IMR-90 (cell line): ENCODE measurements at regions not wholly inside any gene's neighbourhood (a gene's known extent, or its start where the extent isn't known, plus 50 kb on each side); places are given as distances from the start of the nearest gene placed in this dataset.

ENCODE experiments used
- ATAC-seq: fragments of 200-7000 bp; cut with Tn5 transposase; 2 replicates; pipeline ENCODE4 v1.9.1; 2020; ENCODE audit warnings: low read depth, mild to moderate bottlenecking, moderate library complexity
- BruUV-seq: library from RNA; stranded (reverse); fragments of 400-500 nt; replicated peaks from 2 replicates; lab custom pipeline; 2021; lab: Mats Ljungman, UMichigan
- CTCF ChIA-PET: fragments of 300-600 bp; formaldehyde crosslinking; extraction: SDS; loops from one replicate; lab custom pipeline; 2021; ENCODE audit warnings: antibody characterized with exemption; lab: Yijun Ruan, JAX
- POLR2A ChIA-PET: fragments of 300-600 bp; sonication (Branson Sonifier 250); formaldehyde crosslinking; loops from one replicate; lab custom pipeline; 2022; ENCODE audit warnings: antibody characterized with exemption; ENCODE audit not compliant: unreplicated experiment; lab: Charles Lee
- DNase-seq: peaks from one replicate; pipeline ENCODE4 v3.0.0; 2013
- H2AFZ ChIP-seq: replicated peaks from 2 replicates; pipeline ENCODE3; 2013; ENCODE audit warnings: low read length, mild to moderate bottlenecking; ENCODE audit not compliant: poor library complexity
- H2AK5ac ChIP-seq: 2 replicates; pipeline ENCODE4 v1.6.1; 2013; ENCODE audit warnings: low read depth, low read length, inconsistent platforms
- H2AK9ac ChIP-seq: replicated peaks from 2 replicates; pipeline ENCODE3; 2013; ENCODE audit warnings: mild to moderate bottlenecking, low read depth, low read length, moderate library complexity; ENCODE audit not compliant: poor library complexity
- H2BK120ac ChIP-seq: 2 replicates; pipeline ENCODE4 v1.6.1; 2013; ENCODE audit warnings: low read depth, low read length, inconsistent platforms
- H2BK15ac ChIP-seq: 3 replicates; pipeline ENCODE4 v1.6.1; 2013; ENCODE audit warnings: low read depth, low read length, inconsistent platforms
- H2BK20ac ChIP-seq: 2 replicates; pipeline ENCODE4 v1.6.1; 2013; ENCODE audit warnings: low read depth, mild to moderate bottlenecking, inconsistent platforms, low read length, moderate library complexity
- H2BK5ac ChIP-seq: 2 replicates; pipeline ENCODE4 v1.6.1; 2013; ENCODE audit warnings: mild to moderate bottlenecking, low read depth, low read length, inconsistent platforms; ENCODE audit not compliant: poor library complexity, severe bottlenecking
- H3K14ac ChIP-seq: replicated peaks from 2 replicates; pipeline ENCODE4 v1.6.1; 2013; ENCODE audit warnings: low read depth, low read length, inconsistent platforms
- H3K18ac ChIP-seq: 2 replicates; pipeline ENCODE4 v1.6.1; 2013; ENCODE audit warnings: low read depth, low read length, control low read depth
- H3K23ac ChIP-seq: 2 replicates; pipeline ENCODE4 v1.6.1; 2013; ENCODE audit warnings: low read depth, low read length, inconsistent platforms
- H3K27ac ChIP-seq: 2 replicates; pipeline ENCODE4 v1.5.1; 2013; ENCODE audit warnings: mild to moderate bottlenecking, control low read depth, low read length; ENCODE audit not compliant: insufficient read depth
- H3K27me3 ChIP-seq: 2 replicates; pipeline ENCODE4 v1.6.1; 2013; ENCODE audit warnings: low read length; ENCODE audit not compliant: control insufficient read depth, insufficient read depth
- H3K36me3 ChIP-seq: 2 replicates; pipeline ENCODE4 v1.6.1; 2013; ENCODE audit warnings: low read length, mixed read lengths; ENCODE audit not compliant: control insufficient read depth, insufficient read depth
- H3K4ac ChIP-seq: 2 replicates; pipeline ENCODE4 v1.6.1; 2013; ENCODE audit warnings: low read depth, low read length, inconsistent platforms
- H3K4me1 ChIP-seq: 2 replicates; pipeline ENCODE4 v1.6.1; 2013; ENCODE audit warnings: low read length, mixed read lengths; ENCODE audit not compliant: control insufficient read depth, insufficient read depth
- H3K4me2 ChIP-seq: 2 replicates; pipeline ENCODE4 v1.6.1; 2013; ENCODE audit warnings: low read depth, mild to moderate bottlenecking, control low read depth, low read length, moderate library complexity
- H3K4me3 ChIP-seq: 2 replicates; pipeline ENCODE4 v1.5.1; 2013; ENCODE audit warnings: low read depth, mild to moderate bottlenecking, control low read depth, low read length, moderate library complexity; ENCODE audit not compliant: insufficient read depth
- H3K56ac ChIP-seq: 2 replicates; pipeline ENCODE4 v1.6.1; 2013; ENCODE audit warnings: low read length, inconsistent platforms; ENCODE audit not compliant: insufficient read depth; ENCODE audit errors: extremely low read depth
- H3K79me1 ChIP-seq, 2 experiments: 2 replicates each; pipeline ENCODE4 v1.6.1; 2013; ENCODE audit warnings: low read length in 2 of 2, inconsistent platforms in 1 of 2, low read depth in 1 of 2
- H3K9ac ChIP-seq: 2 replicates; pipeline ENCODE4 v1.6.1; 2013; ENCODE audit warnings: low read depth, low read length, control low read depth
- H3K9me1 ChIP-seq: 2 replicates; pipeline ENCODE4 v1.6.1; 2013; ENCODE audit warnings: low read length, inconsistent platforms; ENCODE audit not compliant: insufficient read depth
- H3K9me3 ChIP-seq: 2 replicates; pipeline ENCODE4 v1.6.1; 2013; ENCODE audit warnings: low read length; ENCODE audit not compliant: control insufficient read depth, insufficient read depth
- H4K20me1 ChIP-seq: 2 replicates; pipeline ENCODE4 v1.6.1; 2013; ENCODE audit warnings: low read length, inconsistent platforms; ENCODE audit not compliant: insufficient read depth
- H4K5ac ChIP-seq: 2 replicates; pipeline ENCODE4 v1.6.1; 2013; ENCODE audit warnings: mild to moderate bottlenecking, low read depth, low read length, control low read depth
- H4K8ac ChIP-seq, 2 experiments: 2 replicates each; pipeline ENCODE4 v1.6.1; 2013; ENCODE audit warnings: low read depth in 2 of 2, low read length in 2 of 2, control low read depth in 1 of 2, inconsistent platforms in 1 of 2
- H4K91ac ChIP-seq: 2 replicates; pipeline ENCODE4 v1.6.1; 2013; ENCODE audit warnings: low read depth, low read length, inconsistent platforms; ENCODE audit not compliant: insufficient read depth
- BHLHE40 ChIP-seq: fragments of 150-350 bp; IDR thresholded peaks from 2 replicates; pipeline ENCODE4 v1.6.1; 2016; ENCODE audit warnings: mild to moderate bottlenecking, low read depth, low read length
- CEBPB ChIP-seq: IDR thresholded peaks from 2 replicates; pipeline ENCODE4 v1.6.1; 2012; ENCODE audit warnings: low read depth, low read length, improper control_type of control experiment
- CHD1 ChIP-seq: IDR thresholded peaks from 2 replicates; pipeline ENCODE4 v1.6.1; 2012; ENCODE audit warnings: low read depth, low read length, improper control_type of control experiment
- FOS ChIP-seq: fragments of 150-350 bp; IDR thresholded peaks from 2 replicates; pipeline ENCODE4 v1.6.1; 2016; ENCODE audit warnings: low read depth, low read length
- MAZ ChIP-seq: IDR thresholded peaks from 2 replicates; pipeline ENCODE4 v1.6.1; 2012; ENCODE audit warnings: low read depth, mild to moderate bottlenecking, low read length, improper control_type of control experiment, moderate library complexity, borderline replicate concordance
- MXI1 ChIP-seq: IDR thresholded peaks from 2 replicates; pipeline ENCODE4 v1.6.1; 2012; ENCODE audit warnings: low read depth, mild to moderate bottlenecking, low read length, moderate library complexity, borderline replicate concordance
- NFE2L2 ChIP-seq: fragments of 150-350 bp; IDR thresholded peaks from 2 replicates; pipeline ENCODE4 v1.6.1; 2016; ENCODE audit warnings: low read depth, mild to moderate bottlenecking, low read length
- POLR2A ChIP-seq: IDR thresholded peaks from 2 replicates; pipeline ENCODE4 v1.6.1; 2012; ENCODE audit warnings: mild to moderate bottlenecking, low read depth, low read length
- RAD21 ChIP-seq: IDR thresholded peaks from 2 replicates; pipeline ENCODE4 v1.6.1; 2012; ENCODE audit warnings: low read length, improper control_type of control experiment
- RCOR1 ChIP-seq: IDR thresholded peaks from 2 replicates; pipeline ENCODE4 v1.6.1; 2012; ENCODE audit warnings: mild to moderate bottlenecking, low read length, improper control_type of control experiment; ENCODE audit not compliant: insufficient replicate concordance
- RFX5 ChIP-seq: IDR thresholded peaks from 2 replicates; pipeline ENCODE4 v1.8.0; 2012; ENCODE audit warnings: low read depth, mild to moderate bottlenecking, low read length, moderate library complexity
- SMC3 ChIP-seq: fragments of 150-350 bp; IDR thresholded peaks from 2 replicates; pipeline ENCODE4 v1.6.1; 2016; ENCODE audit warnings: low read depth, mild to moderate bottlenecking, antibody characterized with exemption, low read length, moderate library complexity
- USF2 ChIP-seq: fragments of 150-350 bp; IDR thresholded peaks from 2 replicates; pipeline ENCODE4 v1.6.1; 2017; ENCODE audit warnings: mild to moderate bottlenecking, antibody characterized with exemption, low read length, low read depth
- WGBS, 2 experiments: methylation state at CpG; one replicate each; pipeline versions ENCODE4 v1.1.5 to v1.1.7; 2013; ENCODE audit warnings: missing lambda C conversion rate in 2 of 2; ENCODE audit not compliant: insufficient read length in 1 of 2; ENCODE audit errors: extremely low coverage in 2 of 2; 5-methylcytosine and 5-hydroxymethylcytosine counted together
- dilution Hi-C: fragments of 300-500 bp; cut with HindIII; formaldehyde crosslinking; loops from one replicate; pipeline ENCODE4 v1.14.3; 2018; ENCODE audit warnings: low sequenced_read_pairs; ENCODE audit not compliant: unreplicated experiment
- in situ Hi-C: fragments of 300-500 bp; cut with MboI; formaldehyde crosslinking; loops from 3 replicates; pipeline ENCODE4 v1.14.3; 2019; ENCODE audit warnings: low sequenced_read_pairs, inconsistent platforms, mixed read lengths
- intact Hi-C: fragments of 100-400 bp; cut with micrococcal nuclease; formaldehyde crosslinking; loops from 2 replicates; pipeline ENCODE4 v1.10.0; 2022
- TF ChIP-seq, protein P1 (sequence below): conservative IDR thresholded peaks from 2 replicates; pipeline ENCODE4 v1.5.1; 2012; ENCODE audit warnings: mild to moderate bottlenecking, low read depth, low read length, improper control_type of control experiment
- TF ChIP-seq, protein P2 (sequence below): fragments of 150-350 bp; IDR thresholded peaks from 2 replicates; pipeline ENCODE4 v1.6.1; 2016; ENCODE audit warnings: low read depth, mild to moderate bottlenecking, low read length, moderate library complexity, borderline replicate concordance

DNA sequence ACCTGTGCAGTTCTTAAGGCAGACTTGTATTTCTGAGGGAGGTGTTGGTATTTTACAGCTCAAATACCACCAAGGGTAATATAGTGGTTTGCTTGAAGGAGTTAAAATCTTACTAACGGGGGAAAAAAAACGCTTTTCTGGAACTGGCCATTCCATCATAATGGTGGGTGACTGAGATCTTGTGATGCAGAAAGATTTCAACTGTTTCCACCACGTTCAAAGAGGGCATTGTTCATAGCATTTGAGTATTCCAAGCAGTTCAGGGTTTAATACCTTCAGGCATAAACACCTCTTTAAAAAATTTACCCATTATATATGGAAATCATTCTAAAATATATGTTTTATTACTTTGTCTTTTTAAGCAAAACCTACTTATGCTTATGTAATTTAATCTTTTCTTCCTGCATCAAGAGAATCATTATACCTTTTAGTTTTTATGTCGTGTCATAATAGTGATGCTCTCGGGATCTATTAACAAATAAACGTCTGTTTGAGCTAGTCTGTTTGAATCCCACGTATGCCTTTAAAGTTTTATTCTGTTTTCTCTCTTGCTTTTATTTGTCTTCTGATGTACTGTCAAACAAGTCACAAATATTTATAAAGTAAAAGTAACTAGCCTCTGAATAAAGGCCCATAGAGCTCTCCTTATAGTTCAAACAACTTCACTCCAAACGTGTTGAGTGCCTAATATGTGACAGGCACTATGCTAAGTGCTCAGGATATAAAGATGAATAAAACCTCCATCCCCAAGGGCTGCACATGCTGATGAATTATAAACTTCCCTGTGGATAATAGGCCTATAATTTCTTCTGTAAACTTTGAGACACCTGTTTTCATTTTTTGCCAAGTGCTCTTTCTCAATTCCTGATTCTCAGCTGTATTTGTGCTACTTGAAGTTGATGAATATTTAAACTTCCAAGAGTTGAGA, 298.8 kb upstream of the FERMT1 start:
- Histone ChIP-seq H2BK120ac (no peak overlapping the region), H3K9ac (no peak overlapping the region), H4K8ac (no peak overlapping the region), H2AK5ac (no peak overlapping the region), H2BK5ac (no peak overlapping the region), H4K5ac (peak overlapping the region; percentile 21; the same call in 1 of the 2 replicates), H2AK9ac (no peak overlapping the region), H3K36me3 (no peaks in the 10 kb centered on the region), H3K18ac (no peak overlapping the region), H3K4me1 (peaks cover 3% of the 10 kb centered on the region; the same call in 1 of the 2 replicates), H3K9me3 (no peaks in the 10 kb centered on the region), H3K27me3 (no peaks in the 10 kb centered on the region), H3K9me1 (no peaks in the 10 kb centered on the region), H3K4me2 (no peak overlapping the region), H3K4me3 (no peak overlapping the region), H2AFZ (no peak overlapping the region), H3K27ac (no peak overlapping the region), H3K79me1 (no peaks in the 10 kb centered on the region), H4K91ac (no peak overlapping the region), H3K4ac (no peak overlapping the region), H3K23ac (no peak overlapping the region), H2BK15ac (no peak overlapping the region), H3K56ac (no peak overlapping the region), H2BK20ac (no peak overlapping the region), H3K14ac (no peak overlapping the region), H4K20me1 (no peaks in the 10 kb centered on the region)
- in situ Hi-C loops (no loop called here), intact Hi-C loops (no loop called here), dilution Hi-C loops (no loop called here)
- ChIA-PET POLR2A (no interaction called here), CTCF (interaction anchor here (0.6 kb wide), 1 partner anchor 971 kb away, joined by 4 read pairs; no protein-coding TSS in a partner anchor)
- DNase-seq = peak; percentile 4
- no peak for ATAC-seq
- WGBS, 2 experiments = no CpG with 5 or more reads among the region's 8 CpGs
- BruUV-seq = no TSS peak
- TF ChIP-seq BHLHE40 (no peak), RFX5 (no peak), FOS (no peak), CHD1 (no peak), SMC3 (no peak), MAZ (no peak), CEBPB (no peak), NFE2L2 (no peak), RAD21 (no peak), MXI1 (no peak), USF2 (no peak), RCOR1 (no peak), POLR2A (no peak)
- TF ChIP-seq, protein P1, sequence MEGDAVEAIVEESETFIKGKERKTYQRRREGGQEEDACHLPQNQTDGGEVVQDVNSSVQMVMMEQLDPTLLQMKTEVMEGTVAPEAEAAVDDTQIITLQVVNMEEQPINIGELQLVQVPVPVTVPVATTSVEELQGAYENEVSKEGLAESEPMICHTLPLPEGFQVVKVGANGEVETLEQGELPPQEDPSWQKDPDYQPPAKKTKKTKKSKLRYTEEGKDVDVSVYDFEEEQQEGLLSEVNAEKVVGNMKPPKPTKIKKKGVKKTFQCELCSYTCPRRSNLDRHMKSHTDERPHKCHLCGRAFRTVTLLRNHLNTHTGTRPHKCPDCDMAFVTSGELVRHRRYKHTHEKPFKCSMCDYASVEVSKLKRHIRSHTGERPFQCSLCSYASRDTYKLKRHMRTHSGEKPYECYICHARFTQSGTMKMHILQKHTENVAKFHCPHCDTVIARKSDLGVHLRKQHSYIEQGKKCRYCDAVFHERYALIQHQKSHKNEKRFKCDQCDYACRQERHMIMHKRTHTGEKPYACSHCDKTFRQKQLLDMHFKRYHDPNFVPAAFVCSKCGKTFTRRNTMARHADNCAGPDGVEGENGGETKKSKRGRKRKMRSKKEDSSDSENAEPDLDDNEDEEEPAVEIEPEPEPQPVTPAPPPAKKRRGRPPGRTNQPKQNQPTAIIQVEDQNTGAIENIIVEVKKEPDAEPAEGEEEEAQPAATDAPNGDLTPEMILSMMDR = no peak
- TF ChIP-seq, protein P2, sequence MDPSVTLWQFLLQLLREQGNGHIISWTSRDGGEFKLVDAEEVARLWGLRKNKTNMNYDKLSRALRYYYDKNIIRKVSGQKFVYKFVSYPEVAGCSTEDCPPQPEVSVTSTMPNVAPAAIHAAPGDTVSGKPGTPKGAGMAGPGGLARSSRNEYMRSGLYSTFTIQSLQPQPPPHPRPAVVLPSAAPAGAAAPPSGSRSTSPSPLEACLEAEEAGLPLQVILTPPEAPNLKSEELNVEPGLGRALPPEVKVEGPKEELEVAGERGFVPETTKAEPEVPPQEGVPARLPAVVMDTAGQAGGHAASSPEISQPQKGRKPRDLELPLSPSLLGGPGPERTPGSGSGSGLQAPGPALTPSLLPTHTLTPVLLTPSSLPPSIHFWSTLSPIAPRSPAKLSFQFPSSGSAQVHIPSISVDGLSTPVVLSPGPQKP = no peak
